Neural crest cell (in vitro differentiated cells): ENCODE measurements at regions not wholly inside any gene's neighbourhood (a gene's known extent, or its start where the extent isn't known, plus 50 kb on each side); places are given as distances from the start of the nearest gene placed in this dataset.

Source experiments
- DNase-seq: peaks from one replicate; pipeline ENCODE4 v3.0.0; 2021; ENCODE audit warnings: low read depth, mixed read lengths, low spot score
- H3K27ac Mint-ChIP-seq: one replicate; pipeline ENCODE4 v1.8.0; 2021; ENCODE audit warnings: mild to moderate bottlenecking, mixed read lengths; ENCODE audit not compliant: unreplicated experiment
- H3K27me3 Mint-ChIP-seq: 2 replicates; pipeline ENCODE4 v1.8.0; 2021; ENCODE audit warnings: low read depth, mild to moderate bottlenecking, mixed read lengths
- H3K36me3 Mint-ChIP-seq: 2 replicates; pipeline ENCODE4 v1.8.0; 2021; ENCODE audit warnings: low read depth, mild to moderate bottlenecking, mixed read lengths
- H3K4me1 Mint-ChIP-seq: 2 replicates; pipeline ENCODE4 v1.8.0; 2021; ENCODE audit warnings: mixed read lengths
- H3K4me3 Mint-ChIP-seq: one replicate; pipeline ENCODE4 v1.8.0; 2021; ENCODE audit warnings: mild to moderate bottlenecking, mixed read lengths
- H3K9me3 Mint-ChIP-seq: 2 replicates; pipeline ENCODE4 v1.8.0; 2021; ENCODE audit warnings: mixed read lengths
- CTCF ChIP-seq: fragments of 200-600 bp; sonication (generic); conservative IDR thresholded peaks from 2 replicates; pipeline ENCODE4 v1.5.0; 2021; ENCODE audit warnings: antibody characterized with exemption, mild to moderate bottlenecking

- no peaks in the 10 kb centered on the region for H3K36me3 Mint-ChIP-seq
- H3K9me3 Mint-ChIP-seq = no peaks in the 10 kb centered on the region
- no peaks in the 10 kb centered on the region for H3K27me3 Mint-ChIP-seq
- no peak for DNase-seq
- no peaks in the 10 kb centered on the region for H3K4me1 Mint-ChIP-seq
- H3K4me3 Mint-ChIP-seq = no peak overlapping the region
- TF ChIP-seq CTCF = no peak
- H3K27ac Mint-ChIP-seq = no peak overlapping the region
Measured at GRCh38 chr6:99079058-99079457, 131.3 kb upstream of the FBXL4 start.

- no peak overlapping the region for H3K27ac Mint-ChIP-seq
- H3K4me1 Mint-ChIP-seq = no peaks in the 10 kb centered on the region
- no peaks in the 10 kb centered on the region for H3K36me3 Mint-ChIP-seq
- no peaks in the 10 kb centered on the region for H3K27me3 Mint-ChIP-seq
- no peaks in the 10 kb centered on the region for H3K9me3 Mint-ChIP-seq
- DNase-seq = no peak
- TF ChIP-seq CTCF = no peak
- H3K4me3 Mint-ChIP-seq = no peak overlapping the region
Measured at GRCh38 chr6:99073223-99073622, 125.5 kb upstream of the FBXL4 start.

GRCh38 chr6:99066044-99066443 is 118.3 kb upstream of the FBXL4 start:
- TF ChIP-seq CTCF = no peak
- Mint-ChIP-seq H3K4me3 (no peak overlapping the region), H3K27me3 (no peaks in the 10 kb centered on the region), H3K9me3 (no peaks in the 10 kb centered on the region), H3K36me3 (no peaks in the 10 kb centered on the region), H3K4me1 (peaks cover 19% of the 10 kb centered on the region), H3K27ac (no peak overlapping the region)
- no peak for DNase-seq

- Mint-ChIP-seq H3K27me3 (no peaks in the 10 kb centered on the region), H3K36me3 (no peaks in the 10 kb centered on the region), H3K4me1 (peaks cover 19% of the 10 kb centered on the region), H3K27ac (no peak overlapping the region), H3K9me3 (no peaks in the 10 kb centered on the region), H3K4me3 (no peak overlapping the region)
- no peak for DNase-seq
- TF ChIP-seq CTCF = no peak
Measured at GRCh38 chr6:99064834-99065233, 117.1 kb upstream of the FBXL4 start.

GRCh38 chr6:99036672-99037071 is 88.9 kb upstream of the FBXL4 start:
- DNase-seq = no peak
- no peaks in the 10 kb centered on the region for H3K27me3 Mint-ChIP-seq
- H3K4me3 Mint-ChIP-seq = no peak overlapping the region
- no peaks in the 10 kb centered on the region for H3K36me3 Mint-ChIP-seq
- no peaks in the 10 kb centered on the region for H3K9me3 Mint-ChIP-seq
- TF ChIP-seq CTCF = no peak
- no peaks in the 10 kb centered on the region for H3K4me1 Mint-ChIP-seq
- H3K27ac Mint-ChIP-seq = no peak overlapping the region

- H3K27me3 Mint-ChIP-seq = peaks cover 1% of the 10 kb centered on the region
- H3K36me3 Mint-ChIP-seq = peaks cover 4% of the 10 kb centered on the region
- DNase-seq = no peak
- H3K4me1 Mint-ChIP-seq = no peaks in the 10 kb centered on the region
- no peak for TF ChIP-seq CTCF
- H3K27ac Mint-ChIP-seq = no peak overlapping the region
- no peak overlapping the region for H3K4me3 Mint-ChIP-seq
- H3K9me3 Mint-ChIP-seq = peaks cover 4% of the 10 kb centered on the region
Measured at GRCh38 chr6:99032396-99032795, 84.7 kb upstream of the FBXL4 start.
